ENCODE measurements at regions not wholly inside any gene's neighbourhood (a gene's known extent, or its start where the extent isn't known, plus 50 kb on each side); places are given as distances from the start of the nearest gene placed in this dataset.

- TF ChIP-seq CTCF (IDR thresholded peaks at IDR 0.05): no peak
- TF ChIP-seq POLR2A (IDR thresholded peaks at IDR 0.05): no peak
- TF ChIP-seq POLR2AphosphoS5 (IDR thresholded peaks at IDR 0.05): no peak
These were observed 406.7 kb upstream of the CCL2 start for GRCh38 chr17:33848433-33848832.
